ENCODE measurements at regions not wholly inside any gene's neighbourhood (a gene's known extent, or its start where the extent isn't known, plus 50 kb on each side); places are given as distances from the start of the nearest gene placed in this dataset.

DNA sequence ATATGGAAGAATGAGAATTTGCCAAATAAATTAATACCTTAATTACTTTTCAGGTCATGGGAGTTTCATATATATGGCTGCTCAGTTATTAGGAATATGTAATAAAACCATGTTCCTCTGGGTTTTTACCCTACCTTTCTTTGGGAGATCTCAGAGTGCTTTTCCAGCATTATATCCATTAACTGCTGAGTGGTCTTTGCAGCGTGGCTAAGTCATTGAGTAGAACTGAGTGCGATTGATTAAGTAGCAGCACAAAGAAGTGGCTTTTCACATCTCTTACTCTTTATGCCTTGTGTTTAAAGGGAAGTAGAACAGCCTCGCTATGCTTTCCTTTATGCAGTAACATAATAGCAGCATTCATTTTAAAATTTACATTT lies 340.1 kb downstream of the SNAPC1 start:
- Histone ChIP-seq H3K36me3 (replicated peaks) (no peaks in the 10 kb centered on the region), H3K9me3 (no peaks in the 10 kb centered on the region), H3K27me3 (ENCODE audit: low read depth) (peaks cover 7% of the 10 kb centered on the region), H3K4me3 (no peak overlapping the region), H3K4me1 (no peaks in the 10 kb centered on the region)
- in situ Hi-C loops (cut with MboI; ENCODE audit: low sequenced_read_pairs) = loop anchor here (25.0 kb wide), 1 partner anchor 215 kb away; no protein-coding TSS in a partner anchor
- peak in 1 of 2 experiments; percentile 28 for DNase-seq (ENCODE audit: low spot score in 2 of 2)

DNA sequence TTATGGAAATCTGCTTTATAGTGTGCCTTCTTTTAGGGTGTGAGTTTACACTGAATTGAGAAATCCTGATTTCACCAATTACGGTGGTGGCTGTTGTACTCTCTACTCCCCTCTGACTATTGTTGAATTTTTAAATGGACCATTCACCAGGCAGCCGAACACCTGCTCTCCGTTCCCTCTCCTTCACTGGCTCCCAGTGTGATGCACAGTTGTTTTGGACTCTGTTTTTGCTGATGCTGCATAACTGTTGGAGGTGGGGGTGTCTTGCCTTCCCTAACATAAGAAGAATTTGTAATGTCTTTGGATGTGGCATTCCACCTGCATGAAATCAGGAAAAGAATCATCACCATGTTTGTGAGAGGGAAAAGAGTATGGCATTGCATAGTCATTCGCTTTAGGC lies 341.2 kb downstream of the SNAPC1 start:
- no peak for DNase-seq (ENCODE audit: low spot score in 2 of 2)
- no peak overlapping the region for H3K4me3 ChIP-seq
- no peaks in the 10 kb centered on the region for H3K9me3 ChIP-seq
- no peaks in the 10 kb centered on the region for H3K36me3 ChIP-seq (replicated peaks)
- in situ Hi-C loops (cut with MboI; ENCODE audit: low sequenced_read_pairs) = loop anchor here (25.0 kb wide), 1 partner anchor 216 kb away; no protein-coding TSS in a partner anchor
- peaks cover 10% of the 10 kb centered on the region for H3K27me3 ChIP-seq (ENCODE audit: low read depth)
- H3K4me1 ChIP-seq = no peaks in the 10 kb centered on the region

- no peak overlapping the region for H3K4me3 ChIP-seq
- no peak for DNase-seq (ENCODE audit: low spot score in 2 of 2)
- H3K4me1 ChIP-seq = no peaks in the 10 kb centered on the region
- peaks cover 17% of the 10 kb centered on the region for H3K27me3 ChIP-seq (ENCODE audit: low read depth)
- no peaks in the 10 kb centered on the region for H3K9me3 ChIP-seq
- in situ Hi-C loops (cut with MboI; ENCODE audit: low sequenced_read_pairs) = loop anchor here (25.0 kb wide), 1 partner anchor 224 kb away; no protein-coding TSS in a partner anchor
- H3K36me3 ChIP-seq (replicated peaks) = no peaks in the 10 kb centered on the region
Observed at GRCh38 chr14:62110941-62111340, 348.7 kb downstream of the SNAPC1 start.

GRCh38 chr14:62117010-62117750 lies 355.0 kb downstream of the SNAPC1 start:
- in situ Hi-C loops (cut with MboI; ENCODE audit: low sequenced_read_pairs) = loop anchor here (25.0 kb wide), 1 partner anchor 230 kb away; no protein-coding TSS in a partner anchor
- DNase-seq (ENCODE audit: low spot score in 2 of 2) = peak; percentile 64 to 76
- Histone ChIP-seq H3K4me1 (no peaks in the 10 kb centered on the region), H3K9me3 (no peaks in the 10 kb centered on the region), H3K27me3 (ENCODE audit: low read depth) (peaks cover 38% of the 10 kb centered on the region), H3K4me3 (no peak overlapping the region), H3K36me3 (replicated peaks) (no peaks in the 10 kb centered on the region)

- Histone ChIP-seq H3K4me3 (no peak overlapping the region), H3K27me3 (ENCODE audit: low read depth) (peaks cover 38% of the 10 kb centered on the region), H3K9me3 (no peaks in the 10 kb centered on the region), H3K4me1 (no peaks in the 10 kb centered on the region), H3K36me3 (replicated peaks) (no peaks in the 10 kb centered on the region)
- in situ Hi-C loops (cut with MboI; ENCODE audit: low sequenced_read_pairs) = loop anchor here (25.0 kb wide), 1 partner anchor 230 kb away; no protein-coding TSS in a partner anchor
- DNase-seq (ENCODE audit: low spot score in 2 of 2) = no peak
Observed at GRCh38 chr14:62117751-62118105, 355.5 kb downstream of the SNAPC1 start.

DNA sequence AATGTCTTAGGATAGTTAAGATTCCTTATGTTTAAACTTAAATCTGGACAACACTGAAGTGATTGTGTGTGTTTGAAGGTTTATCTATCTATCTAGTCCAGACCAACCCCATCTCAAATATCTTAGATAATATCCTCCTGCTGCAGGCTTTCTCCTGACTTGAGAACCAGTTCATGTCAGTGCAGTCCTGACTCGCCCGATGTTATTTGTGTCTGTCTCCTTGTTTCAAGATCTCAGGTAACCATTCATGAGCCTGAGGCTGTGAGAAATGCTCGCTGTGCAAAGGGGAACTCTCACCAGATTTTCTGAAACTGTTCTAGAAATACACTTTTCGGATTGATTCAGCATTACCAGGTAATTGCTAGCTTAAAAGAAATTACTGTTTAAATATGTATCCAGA lies 356.2 kb downstream of the SNAPC1 start:
- in situ Hi-C loops (cut with MboI; ENCODE audit: low sequenced_read_pairs) = loop anchor here (25.0 kb wide), 1 partner anchor 231 kb away; no protein-coding TSS in a partner anchor
- Histone ChIP-seq H3K4me3 (no peak overlapping the region), H3K36me3 (replicated peaks) (no peaks in the 10 kb centered on the region), H3K27me3 (ENCODE audit: low read depth) (peaks cover 42% of the 10 kb centered on the region), H3K4me1 (no peaks in the 10 kb centered on the region), H3K9me3 (no peaks in the 10 kb centered on the region)
- no peak for DNase-seq (ENCODE audit: low spot score in 2 of 2)

GRCh38 chr14:62118871-62119270 lies 356.7 kb downstream of the SNAPC1 start:
- no peaks in the 10 kb centered on the region for H3K9me3 ChIP-seq
- H3K36me3 ChIP-seq (replicated peaks) = no peaks in the 10 kb centered on the region
- no peaks in the 10 kb centered on the region for H3K4me1 ChIP-seq
- H3K4me3 ChIP-seq = no peak overlapping the region
- no peak for DNase-seq (ENCODE audit: low spot score in 2 of 2)
- in situ Hi-C loops (cut with MboI; ENCODE audit: low sequenced_read_pairs) = loop anchor here (25.0 kb wide), 1 partner anchor 232 kb away; no protein-coding TSS in a partner anchor
- H3K27me3 ChIP-seq (ENCODE audit: low read depth) = peaks cover 42% of the 10 kb centered on the region

DNA sequence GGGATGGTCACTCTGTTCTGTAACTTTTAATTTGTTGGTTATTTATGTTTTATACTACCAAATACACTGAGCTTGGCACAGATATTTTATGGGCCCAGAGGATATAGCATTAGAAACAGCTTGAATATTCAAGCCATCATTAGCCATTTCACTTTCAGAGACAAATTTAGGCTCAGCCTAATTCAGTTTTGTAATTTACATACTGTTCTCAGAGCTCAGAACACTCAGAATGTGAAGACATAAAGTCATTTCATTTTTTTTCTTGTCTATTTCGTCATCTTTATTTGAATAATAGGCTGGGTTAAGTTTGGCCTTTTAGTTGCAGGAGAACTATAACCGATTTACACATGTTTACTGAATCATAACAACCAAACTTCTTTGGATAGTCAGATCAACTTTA lies 361.7 kb downstream of the SNAPC1 start:
- H3K27me3 ChIP-seq (ENCODE audit: low read depth) = peaks cover 7% of the 10 kb centered on the region
- no peaks in the 10 kb centered on the region for H3K4me1 ChIP-seq
- no peak for DNase-seq (ENCODE audit: low spot score in 2 of 2)
- H3K9me3 ChIP-seq = no peaks in the 10 kb centered on the region
- in situ Hi-C loops (cut with MboI; ENCODE audit: low sequenced_read_pairs) = loop anchor here (10.0 to 25.0 kb wide), 2 partner anchors 237 to 669 kb away; no protein-coding TSS in a partner anchor
- H3K36me3 ChIP-seq (replicated peaks) = no peaks in the 10 kb centered on the region
- H3K4me3 ChIP-seq = no peak overlapping the region

DNA sequence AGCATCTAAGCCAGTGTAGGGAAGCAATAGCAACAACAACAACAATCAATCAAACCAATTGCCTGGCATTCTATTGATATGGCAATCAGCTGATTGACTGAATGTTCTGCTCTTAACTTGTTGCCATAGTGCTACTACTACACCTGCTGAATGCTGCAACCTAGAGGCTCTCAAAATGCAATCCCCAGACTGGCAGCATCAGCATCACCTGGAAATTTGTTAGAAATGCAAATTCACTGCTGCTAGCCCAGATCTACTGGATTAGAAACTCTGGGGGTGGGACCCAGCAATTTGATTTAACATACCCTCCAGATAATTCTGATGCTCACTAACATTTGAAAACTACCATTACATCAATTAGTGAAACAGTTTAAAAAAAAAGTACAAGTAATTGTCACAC lies 363.6 kb downstream of the SNAPC1 start:
- Histone ChIP-seq H3K9me3 (no peaks in the 10 kb centered on the region), H3K27me3 (ENCODE audit: low read depth) (peaks cover 17% of the 10 kb centered on the region), H3K4me1 (no peaks in the 10 kb centered on the region), H3K4me3 (no peak overlapping the region), H3K36me3 (replicated peaks) (no peaks in the 10 kb centered on the region)
- in situ Hi-C loops (cut with MboI; ENCODE audit: low sequenced_read_pairs) = loop anchor here (10.0 kb wide), 1 partner anchor 671 kb away; no protein-coding TSS in a partner anchor
- no peak for DNase-seq (ENCODE audit: low spot score in 2 of 2)

GRCh38 chr14:62126879-62127478 lies 364.8 kb downstream of the SNAPC1 start:
- no peaks in the 10 kb centered on the region for H3K36me3 ChIP-seq (replicated peaks)
- no peak overlapping the region for H3K4me3 ChIP-seq
- no peaks in the 10 kb centered on the region for H3K4me1 ChIP-seq
- DNase-seq (ENCODE audit: low spot score in 2 of 2) = peak; percentile 14 to 51
- peaks cover 19% of the 10 kb centered on the region for H3K27me3 ChIP-seq (ENCODE audit: low read depth)
- H3K9me3 ChIP-seq = no peaks in the 10 kb centered on the region
- in situ Hi-C loops (cut with MboI; ENCODE audit: low sequenced_read_pairs) = loop anchor here (10.0 kb wide), 1 partner anchor 672 kb away; no protein-coding TSS in a partner anchor

- no peak for DNase-seq (ENCODE audit: low spot score in 2 of 2)
- Histone ChIP-seq H3K36me3 (replicated peaks) (no peaks in the 10 kb centered on the region), H3K9me3 (no peaks in the 10 kb centered on the region), H3K4me1 (no peaks in the 10 kb centered on the region), H3K4me3 (no peak overlapping the region), H3K27me3 (ENCODE audit: low read depth) (peaks cover 15% of the 10 kb centered on the region)
- in situ Hi-C loops (cut with MboI; ENCODE audit: low sequenced_read_pairs) = no loop called here
Observed at GRCh38 chr14:62130441-62130840, 368.2 kb downstream of the SNAPC1 start.

- in situ Hi-C loops (cut with MboI; ENCODE audit: low sequenced_read_pairs) = no loop called here
- peaks cover 15% of the 10 kb centered on the region for H3K27me3 ChIP-seq (ENCODE audit: low read depth)
- H3K4me1 ChIP-seq = no peaks in the 10 kb centered on the region
- no peaks in the 10 kb centered on the region for H3K9me3 ChIP-seq
- H3K4me3 ChIP-seq = no peak overlapping the region
- DNase-seq (ENCODE audit: low spot score in 2 of 2) = no peak
- H3K36me3 ChIP-seq (replicated peaks) = no peaks in the 10 kb centered on the region
Observed at GRCh38 chr14:62133776-62134550, 371.7 kb downstream of the SNAPC1 start.

GRCh38 chr14:62138593-62138992 lies 376.4 kb downstream of the SNAPC1 start:
- Histone ChIP-seq H3K4me3 (no peak overlapping the region), H3K9me3 (no peaks in the 10 kb centered on the region), H3K4me1 (no peaks in the 10 kb centered on the region), H3K27me3 (ENCODE audit: low read depth) (peaks cover 3% of the 10 kb centered on the region; the same call in 1 of the 2 replicates), H3K36me3 (replicated peaks) (no peaks in the 10 kb centered on the region)
- in situ Hi-C loops (cut with MboI; ENCODE audit: low sequenced_read_pairs) = no loop called here
- no peak for DNase-seq (ENCODE audit: low spot score in 2 of 2)
